Choroid plexus epithelial cell (primary cell): ENCODE measurements at regions not wholly inside any gene's neighbourhood (a gene's known extent, or its start where the extent isn't known, plus 50 kb on each side); places are given as distances from the start of the nearest gene placed in this dataset.

Experiments used
- DNase-seq: peaks from one replicate; pipeline ENCODE4 v3.0.0-alpha.2; 2010; ENCODE audit warnings: low read depth
- H3K4me3 ChIP-seq: 2 replicates; pipeline ENCODE4 v1.5.1; 2011; ENCODE audit warnings: low read depth, mild to moderate bottlenecking, control low read depth, low read length, moderate library complexity
- CTCF ChIP-seq: conservative IDR thresholded peaks from 2 replicates; pipeline ENCODE4 v1.5.1; 2011; ENCODE audit warnings: low read depth, mild to moderate bottlenecking, control low read depth, inconsistent platforms, low read length, moderate library complexity

- DNase-seq, result no peak
- H3K4me3 ChIP-seq, result no peak overlapping the region
- TF ChIP-seq CTCF, result no peak
These were observed 423.1 kb downstream of the KCTD8 start for GRCh38 chr4:44025376-44026020.

GRCh38 chr4:44038811-44039210 is 409.8 kb downstream of the KCTD8 start:
- DNase-seq, result no peak
- no peak overlapping the region for H3K4me3 ChIP-seq
- TF ChIP-seq CTCF, result no peak

GRCh38 chr4:44046491-44046890 is 402.1 kb downstream of the KCTD8 start:
- DNase-seq, result no peak
- H3K4me3 ChIP-seq, result no peak overlapping the region
- TF ChIP-seq CTCF, result no peak

- no peak for DNase-seq
- TF ChIP-seq CTCF, result no peak
- no peak overlapping the region for H3K4me3 ChIP-seq
These were observed 391.9 kb downstream of the KCTD8 start for GRCh38 chr4:44056721-44057151.

- H3K4me3 ChIP-seq, result no peak overlapping the region
- DNase-seq, result no peak
- no peak for TF ChIP-seq CTCF
These were observed 377.8 kb downstream of the KCTD8 start for GRCh38 chr4:44070843-44071242.

- DNase-seq, result no peak
- no peak overlapping the region for H3K4me3 ChIP-seq
- TF ChIP-seq CTCF, result no peak
These were observed 376.4 kb downstream of the KCTD8 start for GRCh38 chr4:44071959-44072955.
